ENCODE measurements at regions not wholly inside any gene's neighbourhood (a gene's known extent, or its start where the extent isn't known, plus 50 kb on each side); places are given as distances from the start of the nearest gene placed in this dataset.

- Histone ChIP-seq H3K27ac (ENCODE audit: insufficient read depth, low read depth, low read length, poor library complexity, severe bottlenecking) (no peak overlapping the region), H3K4me1 (ENCODE audit: control insufficient read depth, insufficient read depth, low read length) (no peaks in the 10 kb centered on the region), H3K36me3 (ENCODE audit: control insufficient read depth, insufficient read depth, low read length) (no peaks in the 10 kb centered on the region), H3K4me3 (ENCODE audit: insufficient read depth, low read depth, low read length) (no peak overlapping the region), H3K9me3 (ENCODE audit: control insufficient read depth, low read length) (no peaks in the 10 kb centered on the region), H3K27me3 (ENCODE audit: control insufficient read depth, insufficient read depth, low read length, poor library complexity, severe bottlenecking) (no peaks in the 10 kb centered on the region)
- 76 to 81% methylated on average over 3 of the region's 3 CpGs for WGBS, 2 experiments
These were observed 289.1 kb upstream of the AZI2 start for GRCh38 chr3:28637742-28638141.

GRCh38 chr3:28645149-28645548 lies 296.5 kb upstream of the AZI2 start:
- 100% methylated on average over 2 of the region's 2 CpGs for WGBS, 2 experiments

DNA sequence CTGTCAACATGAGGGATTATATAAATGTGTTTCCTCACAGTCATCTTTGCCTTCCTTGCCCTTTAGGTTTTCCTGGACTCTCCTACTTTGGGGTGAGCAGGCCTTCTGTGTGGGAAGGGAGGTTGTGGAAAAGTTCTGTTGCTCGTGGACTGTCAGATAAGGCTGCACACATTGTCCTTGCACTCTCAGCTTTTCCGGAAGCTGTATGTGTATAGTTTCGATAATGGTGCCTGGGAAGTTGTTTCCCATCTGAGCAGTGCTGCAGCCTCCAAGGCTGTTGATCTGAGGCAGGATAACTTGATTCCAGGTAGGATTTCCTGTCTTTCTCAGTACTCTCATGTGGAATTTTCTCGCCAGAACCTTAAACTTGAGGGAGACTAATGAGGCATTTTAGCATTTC lies 297.8 kb upstream of the AZI2 start:
- no peaks in the 10 kb centered on the region for H3K4me1 ChIP-seq (ENCODE audit: control insufficient read depth, insufficient read depth, low read length)
- H3K4me3 ChIP-seq (ENCODE audit: insufficient read depth, low read depth, low read length), result no peak overlapping the region
- H3K9me3 ChIP-seq (ENCODE audit: control insufficient read depth, low read length), result no peaks in the 10 kb centered on the region
- WGBS, 2 experiments, result 94 to 97% methylated on average over 4 of the region's 4 CpGs
- H3K27ac ChIP-seq (ENCODE audit: insufficient read depth, low read depth, low read length, poor library complexity, severe bottlenecking), result no peak overlapping the region
- H3K36me3 ChIP-seq (ENCODE audit: control insufficient read depth, insufficient read depth, low read length), result no peaks in the 10 kb centered on the region
- H3K27me3 ChIP-seq (ENCODE audit: control insufficient read depth, insufficient read depth, low read length, poor library complexity, severe bottlenecking), result no peaks in the 10 kb centered on the region

More at GRCh38 chr3:28645149-28645548, 296.5 kb upstream of the AZI2 start:
- Histone ChIP-seq H3K27me3 (ENCODE audit: control insufficient read depth, insufficient read depth, low read length, poor library complexity, severe bottlenecking) (no peaks in the 10 kb centered on the region), H3K36me3 (ENCODE audit: control insufficient read depth, insufficient read depth, low read length) (no peaks in the 10 kb centered on the region), H3K9me3 (ENCODE audit: control insufficient read depth, low read length) (no peaks in the 10 kb centered on the region), H3K4me1 (ENCODE audit: control insufficient read depth, insufficient read depth, low read length) (no peaks in the 10 kb centered on the region), H3K27ac (ENCODE audit: insufficient read depth, low read depth, low read length, poor library complexity, severe bottlenecking) (no peak overlapping the region), H3K4me3 (ENCODE audit: insufficient read depth, low read depth, low read length) (no peak overlapping the region)

- H3K9me3 ChIP-seq (ENCODE audit: control insufficient read depth, low read length), result no peaks in the 10 kb centered on the region
- H3K4me1 ChIP-seq (ENCODE audit: control insufficient read depth, insufficient read depth, low read length), result no peaks in the 10 kb centered on the region
- H3K36me3 ChIP-seq (ENCODE audit: control insufficient read depth, insufficient read depth, low read length), result no peaks in the 10 kb centered on the region
- H3K4me3 ChIP-seq (ENCODE audit: insufficient read depth, low read depth, low read length), result no peak overlapping the region
- 82 to 93% methylated on average over 2 of the region's 2 CpGs for WGBS, 2 experiments
- H3K27ac ChIP-seq (ENCODE audit: insufficient read depth, low read depth, low read length, poor library complexity, severe bottlenecking), result no peak overlapping the region
- H3K27me3 ChIP-seq (ENCODE audit: control insufficient read depth, insufficient read depth, low read length, poor library complexity, severe bottlenecking), result no peaks in the 10 kb centered on the region
These were observed 300.6 kb upstream of the AZI2 start for GRCh38 chr3:28649266-28649665.

GRCh38 chr3:28651159-28651558 lies 302.5 kb upstream of the AZI2 start:
- no peaks in the 10 kb centered on the region for H3K4me1 ChIP-seq (ENCODE audit: control insufficient read depth, insufficient read depth, low read length)
- no peak overlapping the region for H3K4me3 ChIP-seq (ENCODE audit: insufficient read depth, low read depth, low read length)
- no peaks in the 10 kb centered on the region for H3K9me3 ChIP-seq (ENCODE audit: control insufficient read depth, low read length)
- no peak overlapping the region for H3K27ac ChIP-seq (ENCODE audit: insufficient read depth, low read depth, low read length, poor library complexity, severe bottlenecking)
- no peaks in the 10 kb centered on the region for H3K36me3 ChIP-seq (ENCODE audit: control insufficient read depth, insufficient read depth, low read length)
- H3K27me3 ChIP-seq (ENCODE audit: control insufficient read depth, insufficient read depth, low read length, poor library complexity, severe bottlenecking), result no peaks in the 10 kb centered on the region
- WGBS, 2 experiments, result 94 to 96% methylated on average over 3 of the region's 3 CpGs

- 91 to 93% methylated on average over 5 of the region's 5 CpGs for WGBS, 2 experiments
- H3K36me3 ChIP-seq (ENCODE audit: control insufficient read depth, insufficient read depth, low read length), result no peaks in the 10 kb centered on the region
- H3K27ac ChIP-seq (ENCODE audit: insufficient read depth, low read depth, low read length, poor library complexity, severe bottlenecking), result no peak overlapping the region
These were observed 315.5 kb upstream of the AZI2 start for GRCh38 chr3:28664123-28664522.

GRCh38 chr3:28667646-28668621 lies 319.3 kb upstream of the AZI2 start:
- H3K27me3 ChIP-seq (ENCODE audit: control insufficient read depth, insufficient read depth, low read length, poor library complexity, severe bottlenecking), result no peaks in the 10 kb centered on the region
- H3K4me1 ChIP-seq (ENCODE audit: control insufficient read depth, insufficient read depth, low read length), result no peaks in the 10 kb centered on the region
- H3K36me3 ChIP-seq (ENCODE audit: control insufficient read depth, insufficient read depth, low read length), result no peaks in the 10 kb centered on the region
- H3K9me3 ChIP-seq (ENCODE audit: control insufficient read depth, low read length), result no peaks in the 10 kb centered on the region
- 71 to 74% methylated on average over 5 of the region's 5 CpGs for WGBS, 2 experiments
- no peak overlapping the region for H3K27ac ChIP-seq (ENCODE audit: insufficient read depth, low read depth, low read length, poor library complexity, severe bottlenecking)
- H3K4me3 ChIP-seq (ENCODE audit: insufficient read depth, low read depth, low read length), result no peak overlapping the region

More at GRCh38 chr3:28664123-28664522, 315.5 kb upstream of the AZI2 start:
- H3K9me3 ChIP-seq (ENCODE audit: control insufficient read depth, low read length), result no peaks in the 10 kb centered on the region
- no peaks in the 10 kb centered on the region for H3K27me3 ChIP-seq (ENCODE audit: control insufficient read depth, insufficient read depth, low read length, poor library complexity, severe bottlenecking)
- H3K4me1 ChIP-seq (ENCODE audit: control insufficient read depth, insufficient read depth, low read length), result no peaks in the 10 kb centered on the region
- no peak overlapping the region for H3K4me3 ChIP-seq (ENCODE audit: insufficient read depth, low read depth, low read length)

DNA sequence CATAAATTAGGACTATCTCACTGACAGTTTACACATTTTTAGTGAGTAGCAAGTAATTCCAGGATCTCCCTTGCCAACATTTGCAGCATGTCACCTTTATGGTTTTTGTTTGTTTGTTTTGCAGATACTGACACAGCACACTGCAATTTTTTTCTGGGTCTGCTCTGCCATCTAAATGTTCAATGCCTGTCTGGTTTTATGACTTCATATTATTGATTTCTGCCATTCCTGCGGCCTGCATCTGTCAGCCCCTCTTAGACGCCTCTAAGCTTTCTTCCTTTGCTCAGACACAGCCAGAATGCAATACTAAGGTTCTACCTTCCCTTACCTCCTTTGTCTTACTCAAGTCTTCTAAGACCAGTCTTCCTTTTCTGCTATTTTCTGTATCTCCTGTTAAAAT lies 321.2 kb upstream of the AZI2 start:
- WGBS, 2 experiments, result 92% methylated on average over 2 of the region's 2 CpGs
- H3K4me3 ChIP-seq (ENCODE audit: insufficient read depth, low read depth, low read length), result no peak overlapping the region
- no peaks in the 10 kb centered on the region for H3K4me1 ChIP-seq (ENCODE audit: control insufficient read depth, insufficient read depth, low read length)
- no peaks in the 10 kb centered on the region for H3K27me3 ChIP-seq (ENCODE audit: control insufficient read depth, insufficient read depth, low read length, poor library complexity, severe bottlenecking)
- no peaks in the 10 kb centered on the region for H3K9me3 ChIP-seq (ENCODE audit: control insufficient read depth, low read length)
- H3K36me3 ChIP-seq (ENCODE audit: control insufficient read depth, insufficient read depth, low read length), result no peaks in the 10 kb centered on the region
- no peak overlapping the region for H3K27ac ChIP-seq (ENCODE audit: insufficient read depth, low read depth, low read length, poor library complexity, severe bottlenecking)

- H3K4me1 ChIP-seq (ENCODE audit: control insufficient read depth, insufficient read depth, low read length), result no peaks in the 10 kb centered on the region
- H3K27me3 ChIP-seq (ENCODE audit: control insufficient read depth, insufficient read depth, low read length, poor library complexity, severe bottlenecking), result no peaks in the 10 kb centered on the region
- H3K9me3 ChIP-seq (ENCODE audit: control insufficient read depth, low read length), result no peaks in the 10 kb centered on the region
- H3K4me3 ChIP-seq (ENCODE audit: insufficient read depth, low read depth, low read length), result no peak overlapping the region
- WGBS, 2 experiments, result 72 to 83% methylated on average over 2 of the region's 2 CpGs
- H3K36me3 ChIP-seq (ENCODE audit: control insufficient read depth, insufficient read depth, low read length), result no peaks in the 10 kb centered on the region
- no peak overlapping the region for H3K27ac ChIP-seq (ENCODE audit: insufficient read depth, low read depth, low read length, poor library complexity, severe bottlenecking)
These were observed 323.8 kb upstream of the AZI2 start for GRCh38 chr3:28672406-28672805.

DNA sequence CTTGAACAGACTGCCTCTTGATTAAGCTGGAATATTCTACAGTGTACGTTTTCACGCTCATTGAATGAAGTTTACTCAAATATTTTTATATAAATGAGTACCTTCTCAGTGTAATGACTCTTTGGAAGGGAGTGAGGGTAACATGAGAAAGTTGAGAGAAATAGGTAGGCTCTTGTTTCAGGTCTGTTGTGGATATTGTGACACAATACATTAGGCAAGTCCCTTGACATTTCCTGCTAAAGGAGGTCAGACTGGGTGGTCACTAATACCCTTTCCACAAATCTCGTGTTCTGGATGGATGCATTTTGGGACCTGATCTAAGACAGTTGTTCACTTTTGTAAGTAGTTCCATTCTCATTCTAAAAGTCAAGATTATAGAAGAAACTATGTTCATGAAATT lies 324.8 kb upstream of the AZI2 start:
- H3K27me3 ChIP-seq (ENCODE audit: control insufficient read depth, insufficient read depth, low read length, poor library complexity, severe bottlenecking), result no peaks in the 10 kb centered on the region
- no peaks in the 10 kb centered on the region for H3K36me3 ChIP-seq (ENCODE audit: control insufficient read depth, insufficient read depth, low read length)
- H3K4me3 ChIP-seq (ENCODE audit: insufficient read depth, low read depth, low read length), result no peak overlapping the region
- H3K4me1 ChIP-seq (ENCODE audit: control insufficient read depth, insufficient read depth, low read length), result no peaks in the 10 kb centered on the region
- H3K27ac ChIP-seq (ENCODE audit: insufficient read depth, low read depth, low read length, poor library complexity, severe bottlenecking), result no peak overlapping the region
- 71 to 92% methylated on average over 1 to 3 of the region's 3 CpGs for WGBS, 2 experiments
- H3K9me3 ChIP-seq (ENCODE audit: control insufficient read depth, low read length), result no peaks in the 10 kb centered on the region
